Gastroesophageal sphincter (tissue), 3 donors: ENCODE measurements at regions not wholly inside any gene's neighbourhood (a gene's known extent, or its start where the extent isn't known, plus 50 kb on each side); places are given as distances from the start of the nearest gene placed in this dataset.

Experiments used
- EP300 ChIP-seq: sonication (generic); formaldehyde crosslinking; IDR thresholded peaks from one replicate; pipeline ENCODE4 v1.6.1; 2017; ENCODE audit warnings: antibody characterized with exemption, mild to moderate bottlenecking
- POLR2A ChIP-seq, 2 donors: fragments of 450-650 bp; IDR thresholded peaks; one replicate each; pipeline ENCODE4 v1.6.1; 2017; ENCODE audit warnings: antibody characterized with exemption in 2 of 2, mild to moderate bottlenecking in 2 of 2, moderate library complexity in 1 of 2
- POLR2AphosphoS5 ChIP-seq: sonication (generic); formaldehyde crosslinking; IDR thresholded peaks from one replicate; pipeline ENCODE4 v1.6.1; 2017; ENCODE audit warnings: antibody characterized with exemption
- TF ChIP-seq, protein P1 (sequence below), 4 experiments: fragments of 200-600 bp in 2 of 4; fragments of 450-650 bp in 2 of 4; sonication (generic) in 1 of 4; IDR thresholded peaks; one replicate each; pipeline ENCODE4 v1.5.1; 2017 to 2019; ENCODE audit warnings: antibody characterized with exemption in 4 of 4, mild to moderate bottlenecking in 2 of 4, moderate library complexity in 2 of 4

DNA sequence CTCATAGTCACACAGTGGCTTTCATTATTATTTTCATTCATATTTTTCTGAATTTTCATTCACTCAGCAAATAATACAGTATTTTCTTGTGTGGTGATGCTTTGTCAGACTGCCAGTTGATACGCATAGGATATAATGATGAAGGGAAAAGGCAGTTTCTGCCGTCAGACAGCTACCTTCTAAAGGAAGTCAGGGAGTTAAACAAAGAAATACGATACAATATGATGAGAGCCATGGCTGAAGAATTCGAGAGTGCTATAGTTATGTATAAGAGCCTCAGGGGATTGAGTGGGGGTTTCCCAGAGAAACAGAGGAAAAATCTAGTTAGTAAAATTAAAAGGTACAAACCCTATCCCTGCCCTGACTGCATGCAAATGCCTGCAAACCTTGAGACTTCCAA, 479.1 kb downstream of the OLFM4 start:
- TF ChIP-seq, protein P1, sequence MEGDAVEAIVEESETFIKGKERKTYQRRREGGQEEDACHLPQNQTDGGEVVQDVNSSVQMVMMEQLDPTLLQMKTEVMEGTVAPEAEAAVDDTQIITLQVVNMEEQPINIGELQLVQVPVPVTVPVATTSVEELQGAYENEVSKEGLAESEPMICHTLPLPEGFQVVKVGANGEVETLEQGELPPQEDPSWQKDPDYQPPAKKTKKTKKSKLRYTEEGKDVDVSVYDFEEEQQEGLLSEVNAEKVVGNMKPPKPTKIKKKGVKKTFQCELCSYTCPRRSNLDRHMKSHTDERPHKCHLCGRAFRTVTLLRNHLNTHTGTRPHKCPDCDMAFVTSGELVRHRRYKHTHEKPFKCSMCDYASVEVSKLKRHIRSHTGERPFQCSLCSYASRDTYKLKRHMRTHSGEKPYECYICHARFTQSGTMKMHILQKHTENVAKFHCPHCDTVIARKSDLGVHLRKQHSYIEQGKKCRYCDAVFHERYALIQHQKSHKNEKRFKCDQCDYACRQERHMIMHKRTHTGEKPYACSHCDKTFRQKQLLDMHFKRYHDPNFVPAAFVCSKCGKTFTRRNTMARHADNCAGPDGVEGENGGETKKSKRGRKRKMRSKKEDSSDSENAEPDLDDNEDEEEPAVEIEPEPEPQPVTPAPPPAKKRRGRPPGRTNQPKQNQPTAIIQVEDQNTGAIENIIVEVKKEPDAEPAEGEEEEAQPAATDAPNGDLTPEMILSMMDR (IDR thresholded peaks at IDR 0.05), result no peak
- TF ChIP-seq POLR2A (IDR thresholded peaks at IDR 0.05) (no peak), EP300 (no peak), POLR2AphosphoS5 (no peak)
